ENCODE measurements at regions not wholly inside any gene's neighbourhood (a gene's known extent, or its start where the extent isn't known, plus 50 kb on each side); places are given as distances from the start of the nearest gene placed in this dataset.

DNA sequence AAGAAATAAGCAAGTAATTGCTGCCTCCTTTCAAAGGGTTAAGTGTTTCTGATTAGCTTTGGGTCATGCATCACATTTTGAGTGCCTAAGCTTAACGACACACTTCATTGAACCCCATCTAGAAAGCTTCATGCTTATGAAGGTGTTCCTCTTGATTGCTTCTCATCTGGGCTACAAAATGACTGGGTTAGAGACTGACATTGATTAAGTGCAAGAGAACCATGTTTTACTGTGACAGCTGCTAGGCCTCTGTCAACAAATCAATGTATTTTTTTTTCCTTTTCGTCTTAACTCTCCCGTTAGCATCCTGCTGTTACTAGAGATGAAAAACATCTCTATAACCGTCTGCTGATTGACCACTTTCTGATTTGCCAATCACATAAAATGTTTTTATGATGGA lies 725.0 kb downstream of the TLE1 start:
- TF ChIP-seq, protein P1, sequence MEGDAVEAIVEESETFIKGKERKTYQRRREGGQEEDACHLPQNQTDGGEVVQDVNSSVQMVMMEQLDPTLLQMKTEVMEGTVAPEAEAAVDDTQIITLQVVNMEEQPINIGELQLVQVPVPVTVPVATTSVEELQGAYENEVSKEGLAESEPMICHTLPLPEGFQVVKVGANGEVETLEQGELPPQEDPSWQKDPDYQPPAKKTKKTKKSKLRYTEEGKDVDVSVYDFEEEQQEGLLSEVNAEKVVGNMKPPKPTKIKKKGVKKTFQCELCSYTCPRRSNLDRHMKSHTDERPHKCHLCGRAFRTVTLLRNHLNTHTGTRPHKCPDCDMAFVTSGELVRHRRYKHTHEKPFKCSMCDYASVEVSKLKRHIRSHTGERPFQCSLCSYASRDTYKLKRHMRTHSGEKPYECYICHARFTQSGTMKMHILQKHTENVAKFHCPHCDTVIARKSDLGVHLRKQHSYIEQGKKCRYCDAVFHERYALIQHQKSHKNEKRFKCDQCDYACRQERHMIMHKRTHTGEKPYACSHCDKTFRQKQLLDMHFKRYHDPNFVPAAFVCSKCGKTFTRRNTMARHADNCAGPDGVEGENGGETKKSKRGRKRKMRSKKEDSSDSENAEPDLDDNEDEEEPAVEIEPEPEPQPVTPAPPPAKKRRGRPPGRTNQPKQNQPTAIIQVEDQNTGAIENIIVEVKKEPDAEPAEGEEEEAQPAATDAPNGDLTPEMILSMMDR (IDR thresholded peaks at IDR 0.05): no peak
- TF ChIP-seq EP300 (IDR thresholded peaks at IDR 0.05): no peak
